Panc1 (cell line): ENCODE measurements at regions not wholly inside any gene's neighbourhood (a gene's known extent, or its start where the extent isn't known, plus 50 kb on each side); places are given as distances from the start of the nearest gene placed in this dataset.

Source experiments
- CTCF ChIP-seq: fragments of 450-650 bp; IDR thresholded peaks from 2 replicates; pipeline ENCODE4 v1.5.1; 2017; ENCODE audit warnings: mild to moderate bottlenecking
- POLR2AphosphoS5 ChIP-seq: IDR thresholded peaks from 2 replicates; pipeline ENCODE4 v1.6.1; 2012; ENCODE audit warnings: mild to moderate bottlenecking, low read depth, low read length, moderate library complexity
- REST ChIP-seq, 2 experiments: IDR thresholded peaks; 2 replicates each; pipeline ENCODE4 v1.6.1; 2011 to 2012; ENCODE audit warnings: low read depth in 2 of 2, control low read depth in 1 of 2, low read length in 1 of 2, mild to moderate bottlenecking in 1 of 2, moderate library complexity in 1 of 2; ENCODE audit not compliant: insufficient read depth in 1 of 2
- SIN3A ChIP-seq: IDR thresholded peaks from 2 replicates; pipeline ENCODE4 v1.6.1; 2012; ENCODE audit warnings: low read depth, mild to moderate bottlenecking, low read length, moderate library complexity, borderline replicate concordance; ENCODE audit not compliant: insufficient read depth

- TF ChIP-seq CTCF = no peak
- TF ChIP-seq SIN3A = no peak
- no peak for TF ChIP-seq POLR2AphosphoS5
- no peak for TF ChIP-seq REST (IDR thresholded peaks at IDR 0.05; ENCODE audit: insufficient read depth in 1 of 2, low read depth in 2 of 2, low read length in 1 of 2)
Observed at GRCh38 chr13:104522235-104523072, 1456.2 kb upstream of the SLC10A2 start.
